HG02610 (cell line): ENCODE measurements at regions not wholly inside any gene's neighbourhood (a gene's known extent, or its start where the extent isn't known, plus 50 kb on each side); places are given as distances from the start of the nearest gene placed in this dataset.

ENCODE experiments used
- ATAC-seq: cut with Tn5 transposase; IDR thresholded peaks from one replicate; pipeline ENCODE4 v1.9.1; 2021; ENCODE audit warnings: mild to moderate bottlenecking, moderate library complexity; ENCODE audit not compliant: unreplicated experiment

DNA sequence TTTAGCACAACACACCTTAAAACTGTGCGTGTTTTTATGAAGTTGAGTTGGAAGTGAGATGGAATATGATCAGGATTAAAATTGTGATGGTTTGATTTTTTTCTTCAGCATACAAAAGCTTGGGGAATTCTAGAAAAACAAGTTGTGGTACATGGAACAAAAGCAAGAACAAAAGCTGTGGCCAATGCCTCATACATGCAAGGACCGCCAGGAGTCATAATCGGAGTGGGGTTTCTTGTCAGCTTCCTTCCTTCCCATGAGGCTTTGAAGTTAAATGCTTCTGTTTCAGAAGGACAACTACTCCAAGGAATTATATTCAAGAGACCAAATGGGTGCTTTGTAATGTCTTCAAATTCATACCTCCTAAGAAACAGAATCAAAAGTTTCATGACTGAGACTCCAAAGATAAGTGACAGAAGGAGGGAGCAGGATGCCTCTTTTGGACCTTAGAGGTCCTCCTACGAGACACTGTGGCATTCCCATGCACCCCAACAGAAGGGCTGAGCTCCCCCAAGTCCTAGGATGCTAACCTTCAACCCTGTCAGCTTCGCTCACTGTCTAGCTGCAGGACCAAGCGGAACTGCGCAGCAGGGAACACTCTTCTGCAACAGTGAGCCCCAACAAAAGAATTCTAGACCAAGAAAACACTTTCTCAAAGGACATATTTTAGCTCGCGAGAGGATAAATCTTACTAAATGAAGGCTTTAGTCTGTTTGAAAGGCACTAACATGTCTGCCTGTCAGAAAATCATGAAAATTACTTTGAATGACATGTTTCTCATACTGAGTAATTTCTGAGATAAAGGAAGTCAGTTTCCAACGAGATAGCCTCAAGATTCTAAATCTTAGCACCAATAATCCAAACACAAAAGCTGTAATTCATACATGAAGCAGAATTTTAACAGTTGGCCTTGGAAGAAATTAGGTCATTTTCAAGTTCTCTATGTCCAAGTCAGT, 108.5 kb upstream of the NHSL1 start:
- ATAC-seq: no peak

DNA sequence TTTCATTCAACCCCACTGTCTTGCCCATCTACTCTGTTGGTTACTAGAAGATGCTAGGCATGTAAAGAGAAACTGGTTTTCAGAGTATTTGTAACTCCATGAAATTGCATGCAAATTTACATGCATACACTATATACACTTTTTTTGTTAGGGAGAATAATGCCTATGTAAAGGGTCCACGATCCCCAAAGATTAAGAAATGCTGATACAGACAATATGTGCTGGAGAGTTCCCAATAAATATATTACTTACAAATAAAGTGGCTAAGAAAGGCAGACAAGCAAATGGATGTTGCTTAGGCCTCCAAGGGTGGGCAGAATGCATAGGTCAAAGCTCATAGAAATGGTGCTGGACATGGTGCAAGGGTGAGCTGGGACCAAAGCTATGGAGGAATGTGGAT, 109.6 kb upstream of the NHSL1 start:
- ATAC-seq: no peak

DNA sequence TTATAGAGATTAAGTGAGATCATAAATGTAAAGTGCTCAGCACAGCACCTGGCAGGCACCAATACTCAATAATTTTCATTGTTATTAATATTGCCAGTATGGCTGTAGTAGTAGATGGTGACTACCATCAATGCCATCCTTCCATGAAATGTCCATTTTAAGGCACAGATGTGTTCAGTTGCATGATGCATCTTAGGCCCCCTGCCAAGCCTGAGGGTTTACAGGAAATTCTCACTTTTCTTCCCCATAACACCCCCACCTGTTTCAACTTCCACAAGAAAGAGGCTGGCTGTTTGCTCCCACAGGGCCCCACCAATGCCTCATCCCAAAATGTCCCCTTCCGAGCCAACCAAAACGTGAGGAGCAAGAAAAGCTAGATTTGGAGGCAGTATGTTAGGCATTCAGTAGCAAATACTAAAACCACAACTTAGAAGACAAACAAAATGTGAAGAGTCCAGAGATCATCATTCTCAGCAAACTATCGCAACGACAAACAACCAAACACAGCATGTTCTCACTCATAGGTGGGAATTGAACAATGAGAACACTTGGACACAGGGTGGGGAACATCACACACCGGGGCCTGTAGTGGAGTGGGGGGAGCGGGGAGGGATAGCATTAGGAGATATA, 110.6 kb upstream of the NHSL1 start:
- ATAC-seq: no peak

- ATAC-seq: no peak
Measured at GRCh38 chr6:138610816-138611215, 111.5 kb upstream of the NHSL1 start.

GRCh38 chr6:138614151-138614550, 114.9 kb upstream of the NHSL1 start:
- ATAC-seq: no peak

DNA sequence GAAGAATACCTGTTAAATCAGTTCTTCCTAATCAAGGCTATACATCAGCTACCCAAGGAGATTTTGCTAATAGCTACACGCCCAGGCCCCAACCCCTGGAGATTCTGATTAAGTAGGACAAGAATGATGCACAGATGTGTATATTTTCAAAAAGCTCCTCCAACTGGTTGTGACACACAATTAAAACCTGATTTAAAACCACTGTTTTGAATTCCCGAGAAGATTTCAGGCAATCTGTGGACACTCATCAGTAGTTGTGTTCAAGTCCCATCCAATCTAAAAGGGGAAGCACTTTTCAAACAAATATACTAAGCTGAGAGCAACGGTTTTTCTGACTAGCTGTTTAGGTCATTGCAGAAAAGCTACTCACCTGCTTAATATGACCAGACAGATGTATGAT, 118.9 kb upstream of the NHSL1 start:
- no peak for ATAC-seq

DNA sequence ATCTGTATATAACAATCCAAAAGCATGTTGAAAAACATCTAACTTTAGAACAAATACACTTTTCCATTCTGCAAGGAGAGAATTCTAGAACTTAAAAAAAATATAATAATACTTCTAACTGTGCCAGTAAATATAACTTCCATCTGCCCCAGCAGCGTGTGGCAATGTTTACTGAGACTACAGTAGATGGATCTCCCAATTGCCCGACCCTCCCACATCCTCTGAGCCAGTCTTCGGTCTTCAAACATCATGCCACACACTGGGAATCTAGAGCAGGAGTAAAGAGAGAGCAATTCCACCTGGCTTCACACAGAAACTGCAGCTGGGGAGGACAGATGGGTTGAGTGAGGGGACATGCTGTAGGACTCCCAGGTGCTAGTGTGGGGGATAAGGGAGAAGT, 121.3 kb upstream of the NHSL1 start:
- no peak for ATAC-seq

- no peak for ATAC-seq
Measured at GRCh38 chr6:138622967-138623366, 123.7 kb upstream of the NHSL1 start.

DNA sequence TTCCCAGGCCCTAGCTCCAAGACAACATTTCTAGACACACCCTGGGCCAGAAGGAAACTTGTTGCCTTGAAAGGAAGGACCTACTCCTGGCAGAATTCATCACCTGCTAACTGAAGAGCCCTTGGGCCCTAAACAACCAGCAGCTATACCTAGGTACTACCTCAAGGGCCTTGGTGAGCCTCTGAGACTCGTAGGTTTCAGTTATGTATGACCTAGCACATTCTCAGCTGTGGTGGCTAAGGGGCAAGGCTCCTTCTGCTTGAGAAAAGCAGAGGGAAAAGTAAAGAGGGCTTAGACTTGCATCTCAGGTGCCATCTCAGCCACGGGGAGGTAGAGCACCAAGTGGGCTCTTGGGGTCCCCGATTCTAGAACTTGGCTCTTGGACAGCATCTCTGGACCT, 132.3 kb upstream of the NHSL1 start:
- ATAC-seq: no peak

DNA sequence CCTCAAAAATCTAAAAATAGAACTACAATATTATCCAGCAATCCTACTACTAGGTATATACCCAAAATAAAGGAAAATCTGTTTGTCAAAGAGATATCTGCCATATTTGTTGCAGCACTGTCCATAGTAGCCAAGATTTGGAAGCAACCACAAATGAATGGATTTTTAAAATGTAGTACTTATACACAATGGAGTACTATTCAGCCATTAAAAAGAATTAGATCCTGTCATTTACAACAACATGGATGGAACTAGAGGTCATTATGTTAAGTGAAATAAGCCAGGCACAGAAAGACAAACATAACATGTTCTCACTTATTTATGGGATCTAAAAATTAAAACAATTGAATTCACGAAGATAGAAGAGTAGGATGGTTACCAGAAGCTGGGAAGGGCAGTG, 135.7 kb upstream of the CCDC28A start:
- no peak for ATAC-seq

DNA sequence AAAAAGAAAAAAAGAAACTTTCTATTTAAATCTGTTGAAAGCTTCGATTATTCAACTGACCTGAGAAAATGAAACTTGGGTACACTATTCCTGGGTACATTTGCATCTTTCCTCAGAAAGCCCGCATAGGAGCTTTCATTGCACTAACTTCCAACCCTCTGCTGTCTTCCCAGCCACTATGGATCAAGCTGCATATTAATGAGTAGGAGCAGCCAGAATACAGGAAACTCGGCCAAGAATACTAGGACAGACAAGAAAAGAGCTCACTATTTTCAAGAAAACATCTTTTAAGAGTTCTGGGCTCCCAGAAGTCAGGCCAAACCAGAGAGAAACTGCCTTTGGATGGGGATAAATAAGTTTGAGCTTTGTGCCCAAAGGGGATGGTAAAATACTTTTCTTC, 135.0 kb upstream of the CCDC28A start:
- no peak for ATAC-seq

DNA sequence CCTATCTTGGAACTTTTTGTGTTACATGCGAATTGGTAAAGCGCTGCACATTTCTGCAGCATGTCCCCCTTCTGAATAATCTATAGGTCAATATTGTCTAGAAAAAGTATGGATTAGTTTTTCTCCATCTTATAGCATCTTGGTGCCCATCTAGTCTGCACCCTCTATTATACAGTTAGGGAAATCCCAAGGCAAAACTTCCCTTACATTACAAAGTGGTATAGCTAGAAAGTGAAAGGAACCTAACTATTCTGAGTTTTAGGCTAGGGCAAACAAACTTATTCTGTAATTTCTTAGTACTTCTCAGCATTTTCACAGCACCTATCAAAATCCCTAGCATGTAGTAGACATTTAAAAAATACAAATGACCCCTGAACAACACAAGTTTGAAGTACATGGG, 133.5 kb upstream of the CCDC28A start:
- ATAC-seq: peak; percentile 84

DNA sequence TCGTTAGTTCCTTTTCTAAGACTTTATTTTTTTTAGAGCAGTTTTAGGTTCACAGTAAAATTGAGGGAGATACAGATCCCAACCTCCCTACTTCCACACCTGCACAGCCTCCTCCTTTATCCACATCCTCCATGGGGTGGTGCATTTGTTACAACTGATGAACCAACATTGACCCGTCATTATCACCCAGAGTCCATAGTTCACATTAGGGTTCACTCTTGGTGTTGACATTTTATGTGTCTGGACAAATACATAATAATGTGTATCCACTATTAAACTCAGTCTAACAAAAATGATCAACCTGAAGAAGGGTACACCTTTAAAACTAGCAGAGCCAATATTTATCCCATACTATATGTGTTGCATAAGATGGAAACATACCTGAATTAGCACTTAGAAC, 130.4 kb upstream of the CCDC28A start:
- no peak for ATAC-seq

- ATAC-seq: no peak
Measured at GRCh38 chr6:138645976-138646640, 127.5 kb upstream of the CCDC28A start.

DNA sequence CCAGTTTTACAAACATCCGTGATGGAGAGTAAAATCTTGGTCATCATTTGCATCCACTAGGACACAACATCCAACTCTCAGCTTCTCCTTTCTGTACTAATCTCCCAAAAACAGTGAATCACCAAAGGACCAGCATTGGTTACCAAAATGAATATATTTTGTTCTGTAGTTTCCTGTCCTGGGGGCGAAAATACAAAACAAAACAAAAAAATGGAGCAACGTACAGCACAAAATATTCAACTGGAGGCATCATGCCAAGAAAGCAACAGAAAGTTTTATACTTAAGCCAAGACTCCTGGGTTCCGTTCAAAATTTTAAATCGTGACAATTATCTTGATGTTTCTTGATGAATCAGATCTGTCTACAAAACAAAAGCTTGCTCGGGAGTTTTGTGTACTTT, 126.6 kb upstream of the CCDC28A start:
- no peak for ATAC-seq

GRCh38 chr6:138648127-138648526, 125.4 kb upstream of the CCDC28A start:
- ATAC-seq: no peak

DNA sequence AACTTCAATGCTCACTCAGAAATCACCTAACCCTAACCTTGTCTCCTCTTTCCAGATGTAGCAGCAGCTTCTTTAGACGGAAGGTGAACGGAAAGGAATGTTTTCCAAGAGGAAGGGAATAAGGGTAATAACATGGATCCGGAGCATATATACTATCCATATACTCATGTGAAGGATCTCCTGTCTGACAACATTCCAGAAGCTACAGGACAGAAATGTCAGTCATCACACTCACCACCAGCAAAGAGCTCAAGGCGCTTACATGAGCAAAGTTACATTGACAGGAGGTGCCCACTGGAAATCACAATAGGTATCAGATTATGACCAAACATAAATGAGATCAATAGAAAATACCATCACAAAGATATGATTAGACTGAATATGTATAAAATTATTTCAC, 122.1 kb upstream of the CCDC28A start:
- ATAC-seq: no peak

DNA sequence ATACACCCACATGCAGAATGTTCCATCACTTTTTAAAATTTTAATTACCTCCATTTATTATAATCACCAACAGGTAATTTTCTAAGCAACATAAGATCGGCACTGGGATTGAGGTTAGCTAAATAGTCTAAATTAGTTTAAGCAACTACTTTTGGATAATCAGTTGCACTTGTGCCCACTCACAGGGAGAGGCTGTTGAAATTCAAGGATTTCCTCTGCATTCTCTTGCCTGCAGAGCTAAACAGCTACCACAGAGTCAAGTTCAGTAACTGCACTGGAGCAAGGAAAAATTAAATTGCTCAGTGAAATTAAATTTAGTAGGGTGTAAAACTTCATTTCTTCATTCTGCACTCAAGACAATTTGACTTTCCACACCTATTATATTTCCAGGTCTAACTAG, 120.7 kb upstream of the CCDC28A start:
- ATAC-seq: no peak

GRCh38 chr6:138653435-138653834, 120.1 kb upstream of the CCDC28A start:
- ATAC-seq: no peak

DNA sequence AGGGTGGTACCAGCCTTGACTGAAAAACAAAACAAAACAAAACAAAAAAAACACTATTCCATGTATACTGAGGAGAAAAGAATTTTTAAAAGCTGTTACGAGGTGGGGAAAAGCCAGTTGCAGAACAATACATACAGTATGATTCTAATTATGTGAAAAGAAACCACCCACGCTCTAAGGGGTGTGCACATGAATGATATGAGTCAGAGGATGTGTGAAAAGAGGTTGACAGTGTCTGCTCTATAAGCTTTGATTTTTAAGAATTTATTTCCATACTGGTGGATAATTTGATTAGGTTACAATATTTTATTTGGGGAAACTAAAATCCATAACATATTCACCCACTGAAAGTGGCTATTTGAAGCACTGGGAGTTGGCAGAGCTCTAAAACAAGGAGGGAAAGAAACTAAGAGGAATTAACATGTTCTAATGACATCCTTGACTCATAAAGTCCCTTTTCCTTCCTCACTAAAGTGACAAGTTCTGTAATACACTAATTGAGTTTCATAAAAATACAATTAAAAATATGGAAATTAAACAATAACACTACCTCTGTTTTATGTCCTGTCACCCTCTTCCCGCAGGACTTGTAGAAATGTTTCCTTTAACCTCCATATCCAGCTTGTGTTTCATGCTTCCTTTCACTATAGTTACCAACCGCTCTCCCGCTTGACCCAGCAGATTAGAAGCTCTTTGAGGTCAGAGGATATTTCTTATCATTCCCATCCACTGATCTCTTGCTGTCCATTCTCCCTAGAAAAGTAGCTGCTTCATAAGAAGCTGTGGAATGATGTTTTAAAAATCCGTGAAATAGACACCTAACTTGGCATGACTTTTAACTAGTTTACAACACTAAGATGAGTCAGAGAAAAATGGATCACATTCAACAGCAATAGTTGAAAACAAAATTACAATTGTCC, 118.6 kb upstream of the CCDC28A start:
- peak; percentile 100 for ATAC-seq

DNA sequence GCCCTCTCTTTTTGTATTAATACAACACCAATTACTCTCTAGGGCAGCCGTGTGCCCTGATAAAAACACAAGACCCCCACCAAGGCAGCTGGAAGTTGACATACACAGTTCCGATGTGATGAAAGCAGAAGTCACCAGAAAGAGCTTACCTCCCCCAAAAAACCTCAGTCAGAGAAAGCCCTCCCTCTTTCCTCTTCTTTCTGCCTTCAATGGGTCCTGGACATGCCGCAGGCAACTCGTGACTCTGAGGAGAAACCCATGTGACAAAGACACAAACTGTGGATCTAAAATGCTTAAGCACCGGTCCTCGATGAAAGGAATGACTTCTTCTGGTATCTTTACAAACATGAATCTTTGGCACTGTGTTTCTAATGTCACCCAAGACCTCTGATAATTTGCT, 117.7 kb upstream of the CCDC28A start:
- ATAC-seq: no peak
